Stimulated activated CD8-positive, alpha-beta memory T cell treated with anti-CD3 and anti-CD28 coated beads, Interleukin-12 subunit alpha, Interleukin-12 subunit beta, amount 100 ng/mL, for 1 hour (primary cell): ENCODE measurements at regions not wholly inside any gene's neighbourhood (a gene's known extent, or its start where the extent isn't known, plus 50 kb on each side); places are given as distances from the start of the nearest gene placed in this dataset.

Experiments used
- DNase-seq: peaks from one replicate; pipeline ENCODE4 v3.0.0-alpha.2; 2020; ENCODE audit warnings: low read depth

DNA sequence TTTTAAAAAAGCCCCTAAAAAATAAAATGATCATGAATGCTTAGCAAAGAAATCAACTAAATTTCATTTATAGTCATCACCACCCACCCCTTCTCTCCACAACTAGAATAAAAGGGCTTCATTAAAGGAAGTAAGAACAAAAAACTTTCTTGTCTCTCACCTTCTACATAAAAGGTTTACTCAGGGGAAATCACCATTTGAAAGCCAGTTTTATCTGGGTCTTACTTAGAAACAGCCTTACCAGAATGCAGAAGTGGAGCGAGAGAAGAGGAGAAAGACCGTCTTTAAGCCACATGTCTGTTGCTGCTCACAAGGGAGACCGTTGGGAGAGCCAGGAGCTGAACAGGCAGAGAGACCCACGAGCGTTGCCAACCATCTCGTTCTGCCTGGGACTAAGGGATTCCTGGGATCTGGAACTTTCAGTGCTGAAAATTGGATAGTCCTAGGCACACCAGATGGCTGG, 350.1 kb upstream of the PROK2 start:
- DNase-seq, result no peak

DNA sequence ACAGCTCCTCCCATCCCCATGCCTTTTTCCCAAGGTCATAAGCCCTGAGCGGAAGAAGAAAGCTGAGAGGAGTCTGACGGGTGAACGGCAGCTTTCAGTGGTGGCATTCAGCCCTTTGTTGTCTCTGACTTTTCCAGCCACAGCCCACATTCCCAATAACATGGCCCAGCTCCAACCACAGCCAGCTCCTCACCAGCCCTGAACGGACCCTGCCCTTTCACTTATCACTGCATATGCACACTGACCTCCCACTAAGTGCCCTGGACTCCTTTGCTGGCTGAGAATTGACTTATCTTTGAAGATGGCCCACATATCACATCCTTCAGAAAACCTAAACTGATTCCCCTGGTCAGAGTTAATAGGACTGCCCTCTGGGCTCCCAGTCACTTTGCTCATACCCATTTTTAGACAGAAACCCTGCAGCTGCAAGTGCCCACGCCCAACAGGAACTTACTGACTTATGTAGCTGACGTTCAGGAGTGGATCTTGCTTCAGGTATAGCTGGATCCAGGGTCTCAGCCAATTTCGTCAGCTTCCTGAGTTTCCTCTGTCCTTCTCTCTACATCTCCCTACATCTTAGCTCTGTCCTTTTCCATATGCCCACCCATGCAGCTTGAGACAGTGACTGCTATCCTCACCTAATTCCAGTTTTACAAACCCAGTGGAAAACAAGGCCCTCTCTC, 348.5 kb upstream of the PROK2 start:
- DNase-seq, result no peak

DNA sequence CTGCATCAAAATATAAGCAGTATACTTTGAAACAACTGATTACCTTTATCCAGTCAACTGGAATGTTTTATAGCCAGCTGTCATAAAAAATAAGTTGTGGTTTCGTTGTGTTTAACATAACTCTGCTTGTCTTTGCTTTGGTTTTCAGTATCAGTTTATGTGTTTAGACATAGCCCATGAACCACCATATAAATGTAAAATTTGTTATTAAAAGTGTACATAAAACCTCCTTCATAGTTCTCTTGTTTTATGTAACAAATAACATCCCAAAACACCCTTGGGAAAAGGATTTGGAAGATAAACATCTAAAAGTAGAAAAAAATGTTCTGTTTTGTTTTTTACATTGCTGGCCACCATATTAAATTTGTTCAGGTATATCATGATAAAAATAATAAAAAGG, 347.0 kb upstream of the PROK2 start:
- no peak for DNase-seq

DNA sequence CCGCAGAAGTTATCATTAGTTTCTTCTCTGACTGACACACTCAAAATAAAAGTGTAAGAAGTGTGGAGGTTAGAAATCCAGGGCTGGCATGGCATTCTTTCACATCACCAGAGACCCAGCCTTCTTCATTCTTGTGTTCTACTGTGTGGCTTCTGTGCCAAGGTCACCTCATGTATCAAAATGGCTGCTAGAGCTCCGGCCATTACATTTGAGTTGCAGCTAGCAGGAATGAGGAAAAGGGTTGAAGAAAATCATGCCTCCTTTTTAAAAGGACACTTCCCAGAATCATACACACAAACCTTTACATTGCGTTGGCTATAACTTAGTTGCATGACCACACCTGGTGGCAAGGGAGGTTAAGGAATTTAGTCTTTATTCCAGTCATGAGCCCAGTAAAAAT, 345.6 kb upstream of the PROK2 start:
- DNase-seq, result no peak

DNA sequence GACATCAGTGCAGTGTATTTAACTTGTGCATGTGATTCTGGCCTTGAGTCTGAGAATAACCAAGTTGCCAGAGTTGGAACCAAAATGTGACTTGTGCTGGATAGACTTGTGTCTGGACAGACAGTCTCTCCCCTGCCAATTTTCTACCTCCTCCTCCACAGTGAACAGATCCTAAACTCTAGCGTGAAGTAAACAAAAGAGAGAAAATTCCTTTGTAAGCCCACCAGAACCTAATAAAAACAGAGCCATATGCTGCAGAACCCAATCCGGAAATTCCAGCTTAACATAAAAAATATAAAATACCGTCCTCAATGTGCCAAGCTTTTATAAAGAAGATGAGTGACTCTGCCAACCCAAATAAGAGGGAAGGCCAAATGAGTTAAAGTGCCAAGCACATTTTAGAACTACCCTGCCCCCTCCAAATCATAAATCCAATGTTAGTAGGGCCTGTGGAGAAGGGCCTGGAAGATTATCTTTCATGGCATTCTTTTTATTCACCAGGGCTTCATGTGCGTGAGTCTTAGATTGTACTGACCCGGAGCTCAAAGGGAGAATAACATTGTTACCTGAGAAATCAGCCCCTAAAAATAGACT, 344.6 kb upstream of the PROK2 start:
- DNase-seq, result no peak

GRCh38 chr3:72128921-72129320, 344.0 kb upstream of the PROK2 start:
- DNase-seq, result no peak

- DNase-seq, result no peak
Observed at GRCh38 chr3:72127844-72128243, 342.9 kb upstream of the PROK2 start.

- DNase-seq, result no peak
Observed at GRCh38 chr3:72127224-72127612, 342.3 kb upstream of the PROK2 start.

- DNase-seq, result no peak
Observed at GRCh38 chr3:72126441-72127223, 341.7 kb upstream of the PROK2 start.

DNA sequence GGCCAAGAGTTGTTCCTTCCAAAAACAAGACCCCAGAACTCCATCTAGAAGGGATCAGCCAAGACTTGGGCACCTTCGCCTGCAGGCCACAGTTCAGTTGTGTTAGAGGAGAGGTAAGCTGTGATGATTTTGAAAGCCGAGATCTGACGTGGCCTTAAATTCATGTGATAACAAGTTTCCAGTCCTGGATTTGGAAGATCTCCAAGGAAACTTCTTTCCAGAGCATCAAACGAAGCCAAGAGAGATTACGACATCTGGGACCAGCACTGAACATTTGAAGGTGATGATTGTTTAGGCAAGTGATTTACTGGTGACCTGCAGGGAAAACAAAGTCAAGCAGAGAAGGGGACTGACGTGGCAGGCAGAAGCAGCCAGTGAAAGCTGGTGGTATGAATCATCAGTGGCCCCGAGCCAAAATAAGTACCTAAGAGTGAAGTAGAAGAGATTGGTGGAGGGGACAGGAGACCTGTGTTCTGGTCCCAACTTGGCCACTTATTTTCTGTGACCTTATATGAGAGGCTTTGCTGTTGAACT, 339.0 kb upstream of the PROK2 start:
- DNase-seq, result no peak

GRCh38 chr3:72120806-72121778, 336.1 kb upstream of the PROK2 start:
- no peak for DNase-seq

GRCh38 chr3:72120039-72120438, 335.1 kb upstream of the PROK2 start:
- no peak for DNase-seq

GRCh38 chr3:72118628-72119027, 333.7 kb upstream of the PROK2 start:
- no peak for DNase-seq

DNA sequence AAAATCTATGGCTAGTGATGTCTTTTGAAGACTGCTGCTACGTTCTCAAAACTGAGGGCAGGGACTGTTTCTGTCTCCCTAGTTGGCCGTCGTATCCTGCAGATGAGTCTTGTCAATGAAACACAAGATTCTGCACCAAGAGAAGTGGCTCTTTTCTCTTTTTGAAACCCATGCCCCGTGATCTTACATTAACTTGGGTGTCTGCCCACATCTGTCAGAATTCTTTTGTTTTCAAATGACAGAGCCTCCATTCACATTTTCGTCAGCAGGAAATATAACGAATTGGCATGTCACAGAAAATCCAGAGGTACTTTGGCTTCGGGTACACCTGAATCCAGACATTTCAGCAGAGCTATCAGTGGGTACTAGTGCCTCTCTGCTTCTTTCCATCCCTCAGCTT, 331.3 kb upstream of the PROK2 start:
- no peak for DNase-seq

DNA sequence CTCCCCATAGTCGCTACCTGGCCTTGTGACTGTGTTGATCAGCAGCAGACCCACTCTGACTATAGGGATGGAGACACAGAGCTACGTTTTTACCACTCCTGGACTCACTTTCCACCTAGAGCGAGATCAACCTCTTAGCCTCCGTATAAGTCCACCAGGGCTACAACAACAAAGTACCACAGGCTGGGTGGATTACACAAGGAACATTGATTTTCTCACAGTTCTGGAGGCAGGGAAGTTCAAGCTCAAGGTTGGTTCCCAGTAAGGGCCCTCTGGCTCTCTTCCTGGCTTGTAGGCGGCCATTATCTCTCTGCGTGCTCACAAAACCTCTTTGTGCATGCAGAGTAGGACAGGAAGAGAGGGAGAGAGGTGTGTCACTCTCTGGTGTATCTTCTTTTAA, 330.4 kb upstream of the PROK2 start:
- DNase-seq, result no peak

DNA sequence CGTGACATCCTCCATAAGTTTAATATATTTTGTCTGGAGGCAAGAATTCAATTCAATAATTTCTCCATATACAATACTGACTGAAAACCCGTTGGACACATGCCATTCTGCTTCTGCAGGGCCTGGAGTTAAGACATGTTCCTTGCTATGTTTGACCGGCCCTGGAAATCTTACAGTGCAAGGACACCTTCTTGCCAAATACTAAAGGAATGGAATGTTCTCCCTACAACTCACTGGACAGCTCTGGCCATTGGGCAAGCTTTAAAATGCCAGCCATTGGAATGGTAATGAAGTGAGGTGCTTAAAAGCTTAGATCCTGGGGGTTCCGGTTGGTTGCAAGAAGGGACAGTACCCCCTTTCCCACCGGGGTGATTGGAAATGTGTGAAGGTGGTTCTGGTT, 329.8 kb upstream of the PROK2 start:
- no peak for DNase-seq

DNA sequence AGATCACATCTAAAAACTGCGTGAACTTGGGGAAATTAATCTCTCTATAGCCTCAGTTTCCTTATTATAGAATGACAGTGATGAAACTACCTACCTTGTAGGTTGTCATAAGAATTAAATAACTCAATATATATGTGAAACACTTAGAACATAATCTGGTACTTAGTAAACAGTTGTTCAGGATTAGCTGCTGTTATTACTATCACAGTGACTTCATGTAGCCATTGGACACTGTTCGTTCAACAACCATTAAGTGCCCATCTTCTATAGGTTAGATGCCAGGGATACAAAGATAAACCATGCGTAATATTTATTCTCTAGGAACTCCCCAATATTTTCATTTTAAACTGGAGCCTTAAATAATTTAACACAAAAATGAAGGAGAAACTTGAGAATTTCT, 329.0 kb upstream of the PROK2 start:
- DNase-seq, result no peak

DNA sequence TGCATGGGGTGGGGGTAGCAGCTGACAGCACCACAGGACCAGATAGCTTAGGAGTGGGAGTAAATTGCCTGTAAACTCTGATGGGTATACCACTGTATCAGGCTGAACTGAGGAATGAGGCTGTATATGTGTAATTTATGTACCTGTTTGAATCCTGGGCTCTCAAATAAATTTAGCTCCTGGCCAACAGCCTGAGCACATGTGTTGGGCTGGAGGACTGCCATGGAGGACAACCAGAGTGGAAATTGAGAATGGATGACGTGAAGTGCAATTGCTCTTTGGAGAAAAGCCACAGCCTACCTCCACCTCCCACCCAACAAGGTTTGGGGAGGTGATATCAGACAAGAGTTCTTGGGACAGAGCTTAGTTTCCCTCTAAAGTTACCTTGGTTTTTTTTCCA, 328.6 kb upstream of the PROK2 start:
- DNase-seq, result no peak

DNA sequence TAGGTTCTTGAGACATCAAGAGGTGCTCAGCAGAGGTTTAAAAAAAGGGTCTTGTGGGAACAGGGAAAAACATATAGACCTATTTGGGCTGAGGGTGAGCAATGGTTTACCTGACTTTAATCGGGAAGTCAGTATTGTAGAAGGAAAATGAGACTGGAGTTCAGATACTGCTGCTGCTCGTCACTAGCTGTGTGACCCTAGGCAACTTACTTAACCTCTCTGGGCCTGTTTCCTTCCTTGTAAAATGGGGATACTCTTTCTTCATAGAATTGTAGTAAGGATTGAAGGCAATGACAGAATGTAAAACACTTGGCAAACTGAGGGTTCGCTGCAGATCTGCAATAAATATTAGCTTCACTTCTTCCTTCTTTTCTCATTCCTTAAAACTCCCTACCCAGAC, 327.5 kb upstream of the PROK2 start:
- DNase-seq, result no peak

DNA sequence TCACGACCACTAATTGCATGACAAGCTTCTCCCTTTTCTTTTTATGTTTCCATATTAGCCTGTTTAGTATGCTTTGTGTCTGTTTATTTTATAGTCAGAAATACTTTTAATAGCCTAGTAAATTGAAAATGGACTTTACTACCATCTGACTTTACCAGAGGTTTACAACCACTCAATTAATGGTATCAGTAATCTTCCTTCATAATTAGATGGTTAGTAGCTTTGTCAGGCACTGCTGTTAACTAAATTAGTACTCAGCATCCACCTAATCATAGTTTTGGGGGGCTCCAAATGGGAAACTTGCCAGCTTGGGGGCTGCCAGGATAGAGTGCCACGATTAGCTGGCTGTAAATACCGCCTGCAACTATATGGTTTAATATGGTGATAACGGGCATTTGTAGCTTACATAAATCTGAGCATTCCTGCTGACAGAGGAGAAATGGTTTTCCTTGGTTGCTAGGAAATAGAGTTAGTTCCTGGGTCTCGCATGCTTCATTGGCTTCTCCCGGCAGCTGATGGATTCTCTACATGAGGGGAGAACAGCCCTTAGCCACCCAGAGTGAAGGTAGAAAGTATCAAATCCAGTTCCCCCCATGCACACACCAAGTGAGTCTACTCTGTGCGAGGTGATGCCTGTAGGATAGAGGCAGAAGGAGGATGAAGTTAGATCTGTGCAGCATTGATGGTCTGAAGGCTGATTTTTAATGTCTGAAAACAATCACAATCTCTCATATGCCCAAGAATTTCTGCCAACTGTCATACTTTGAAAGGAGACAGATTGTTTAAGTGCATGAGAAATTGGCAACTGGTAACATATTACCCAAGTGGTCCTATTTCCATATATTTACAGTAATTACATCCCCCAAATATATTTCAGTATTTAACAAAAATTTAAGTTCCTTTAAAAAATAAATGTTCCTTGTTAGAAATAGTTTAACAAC, 326.6 kb upstream of the PROK2 start:
- no peak for DNase-seq
